T-helper 17 cell (primary cell): ENCODE measurements at regions not wholly inside any gene's neighbourhood (a gene's known extent, or its start where the extent isn't known, plus 50 kb on each side); places are given as distances from the start of the nearest gene placed in this dataset.
"Not testable (repeated sequence)": the region's sequence is repeated elsewhere in the genome, so short reads cannot be mapped to it uniquely, and the experiment has no call there.

ENCODE experiments used
- ATAC-seq: fragments of 150-1000 bp; cut with Tn5 transposase; 2 replicates; pipeline ENCODE4 v1.10.0; 2021; ENCODE audit warnings: mild to moderate bottlenecking, moderate library complexity
- DNase-seq, 3 donors: peaks; one replicate each; pipeline versions ENCODE4 v3.0.0 to v3.0.0-alpha.2; 2020 to 2021
- H3K9me3 ChIP-seq: one replicate; pipeline ENCODE4 v1.7.0; 2013; ENCODE audit warnings: low read length, mild to moderate bottlenecking; ENCODE audit not compliant: control insufficient read depth, poor library complexity, severe bottlenecking
- H3K27ac Mint-ChIP-seq: one replicate; pipeline ENCODE4 v1.8.0; 2022; ENCODE audit warnings: mild to moderate bottlenecking, moderate library complexity, mixed read lengths
- H3K27me3 Mint-ChIP-seq: one replicate; pipeline ENCODE4 v1.8.0; 2022; ENCODE audit warnings: mixed read lengths
- H3K36me3 Mint-ChIP-seq: one replicate; pipeline ENCODE4 v1.8.0; 2022; ENCODE audit warnings: low read depth, mixed read lengths
- H3K4me1 Mint-ChIP-seq: one replicate; pipeline ENCODE4 v1.8.0; 2022; ENCODE audit warnings: mild to moderate bottlenecking, mixed read lengths
- H3K4me3 Mint-ChIP-seq: one replicate; pipeline ENCODE4 v1.8.0; 2022; ENCODE audit warnings: mild to moderate bottlenecking, moderate library complexity, mixed read lengths

GRCh38 chr11:69576069-69576782 lies 64.7 kb upstream of the CCND1 start:
- H3K4me1 Mint-ChIP-seq, result peaks cover 6% of the 10 kb centered on the region
- H3K4me3 Mint-ChIP-seq, result no peak overlapping the region
- no peak for ATAC-seq
- no peak overlapping the region for H3K27ac Mint-ChIP-seq
- DNase-seq, result no peak
- peaks cover 5% of the 10 kb centered on the region for H3K36me3 Mint-ChIP-seq
- peaks cover 53% of the 10 kb centered on the region for H3K27me3 Mint-ChIP-seq
- H3K9me3 ChIP-seq, result no peaks in the 10 kb centered on the region

- DNase-seq (no peak), ATAC-seq (no peak)
- Mint-ChIP-seq H3K27me3 (peaks cover 42% of the 10 kb centered on the region), H3K36me3 (peaks cover 2% of the 10 kb centered on the region), H3K4me3 (no peak overlapping the region), H3K4me1 (peaks cover 3% of the 10 kb centered on the region), H3K27ac (no peak overlapping the region)
- no peaks in the 10 kb centered on the region for H3K9me3 ChIP-seq
Observed at GRCh38 chr11:69578167-69578566, 62.8 kb upstream of the CCND1 start.

- Mint-ChIP-seq H3K27me3 (peaks cover 34% of the 10 kb centered on the region), H3K4me1 (no peaks in the 10 kb centered on the region), H3K4me3 (no peak overlapping the region), H3K36me3 (no peaks in the 10 kb centered on the region), H3K27ac (no peak overlapping the region)
- ATAC-seq, result no peak
- DNase-seq, result no peak
- H3K9me3 ChIP-seq, result no peaks in the 10 kb centered on the region
Observed at GRCh38 chr11:69580529-69580928, 60.4 kb upstream of the CCND1 start.

GRCh38 chr11:69582756-69583467 lies 58.0 kb upstream of the CCND1 start:
- peaks cover 25% of the 10 kb centered on the region for H3K27me3 Mint-ChIP-seq
- H3K4me1 Mint-ChIP-seq, result no peaks in the 10 kb centered on the region
- H3K27ac Mint-ChIP-seq, result no peak overlapping the region
- no peak overlapping the region for H3K4me3 Mint-ChIP-seq
- DNase-seq (no peak), ATAC-seq (no peak)
- H3K9me3 ChIP-seq, result no peaks in the 10 kb centered on the region
- H3K36me3 Mint-ChIP-seq, result peaks cover 3% of the 10 kb centered on the region

GRCh38 chr11:69584160-69584559 lies 56.8 kb upstream of the CCND1 start:
- H3K9me3 ChIP-seq, result no peaks in the 10 kb centered on the region
- Mint-ChIP-seq H3K27ac (no peak overlapping the region), H3K36me3 (peaks cover 3% of the 10 kb centered on the region), H3K4me1 (no peaks in the 10 kb centered on the region), H3K27me3 (peaks cover 23% of the 10 kb centered on the region), H3K4me3 (no peak overlapping the region)
- ATAC-seq, result no peak
- no peak for DNase-seq

- peaks cover 23% of the 10 kb centered on the region for H3K27me3 Mint-ChIP-seq
- peaks cover 3% of the 10 kb centered on the region for H3K36me3 Mint-ChIP-seq
- ATAC-seq (no peak), DNase-seq (no peak)
- H3K9me3 ChIP-seq, result no peaks in the 10 kb centered on the region
- H3K4me1 Mint-ChIP-seq, result no peaks in the 10 kb centered on the region
- H3K4me3 Mint-ChIP-seq, result no peak overlapping the region
- H3K27ac Mint-ChIP-seq, result no peak overlapping the region
Observed at GRCh38 chr11:69585385-69585784, 55.6 kb upstream of the CCND1 start.

- DNase-seq (no peak), ATAC-seq (no peak)
- H3K27me3 Mint-ChIP-seq, result peaks cover 16% of the 10 kb centered on the region
- H3K9me3 ChIP-seq, result no peaks in the 10 kb centered on the region
- peaks cover 3% of the 10 kb centered on the region for H3K36me3 Mint-ChIP-seq
- H3K27ac Mint-ChIP-seq, result no peak overlapping the region
- H3K4me3 Mint-ChIP-seq, result no peak overlapping the region
- H3K4me1 Mint-ChIP-seq, result no peaks in the 10 kb centered on the region
Observed at GRCh38 chr11:69587454-69588090, 53.4 kb upstream of the CCND1 start.

- no peak for ATAC-seq
Observed at GRCh38 chr11:69588270-69588669, 52.7 kb upstream of the CCND1 start.

GRCh38 chr11:69590088-69590487 lies 50.9 kb upstream of the CCND1 start:
- not testable (repeated sequence) for ATAC-seq, H3K27ac Mint-ChIP-seq

More at GRCh38 chr11:69588270-69588669, 52.7 kb upstream of the CCND1 start:
- H3K36me3 Mint-ChIP-seq, result peaks cover 3% of the 10 kb centered on the region
- H3K4me1 Mint-ChIP-seq, result no peaks in the 10 kb centered on the region
- no peak for DNase-seq
- no peak overlapping the region for H3K4me3 Mint-ChIP-seq
- H3K27ac Mint-ChIP-seq, result no peak overlapping the region
- no peaks in the 10 kb centered on the region for H3K9me3 ChIP-seq
- peaks cover 16% of the 10 kb centered on the region for H3K27me3 Mint-ChIP-seq

More at GRCh38 chr11:69590088-69590487, 50.9 kb upstream of the CCND1 start:
- H3K9me3 ChIP-seq, H3K4me1 Mint-ChIP-seq, H3K36me3 Mint-ChIP-seq, DNase-seq, H3K4me3 Mint-ChIP-seq: not testable (repeated sequence)
- H3K27me3 Mint-ChIP-seq, result peaks cover 16% of the 10 kb centered on the region
